ENCODE measurements at regions not wholly inside any gene's neighbourhood (a gene's known extent, or its start where the extent isn't known, plus 50 kb on each side); places are given as distances from the start of the nearest gene placed in this dataset.

GRCh38 chr4:128347930-128348660 lies 60.5 kb upstream of the PGRMC2 start:
- Mint-ChIP-seq H3K4me3 (ENCODE audit: unreplicated experiment) (no peak overlapping the region), H3K36me3 (ENCODE audit: insufficient read depth, unreplicated experiment) (peaks cover 7% of the 10 kb centered on the region), H3K27me3 (ENCODE audit: insufficient read depth, unreplicated experiment) (no peaks in the 10 kb centered on the region), H3K27ac (ENCODE audit: unreplicated experiment) (peak overlapping the region; percentile 62), H3K4me1 (ENCODE audit: low read depth, unreplicated experiment) (peaks cover 23% of the 10 kb centered on the region), H3K9me3 (ENCODE audit: unreplicated experiment) (peaks cover 20% of the 10 kb centered on the region)
- POLR2A ChIA-PET = no interaction called here
- no peak for TF ChIP-seq CTCF (IDR thresholded peaks at IDR 0.05; ENCODE audit: insufficient read depth in 1 of 2, low read depth in 1 of 2, low read length in 1 of 2, severe bottlenecking in 1 of 2, unreplicated experiment in 1 of 2)
- no peaks in the 10 kb centered on the region for H3K27me3 ChIP-seq (replicated peaks; ENCODE audit: control insufficient read depth, insufficient read depth, low read length)
- no peak overlapping the region for H3K4me3 ChIP-seq (ENCODE audit: low read depth, low read length)
- BruUV-seq (replicated peaks) = no TSS peak
- no peak for DNase-seq
- peaks cover 26% of the 10 kb centered on the region for H3K4me1 ChIP-seq
- intact Hi-C loops (cut with micrococcal nuclease; ENCODE audit: unreplicated experiment) = no loop called here
- no peaks in the 10 kb centered on the region for H3K9me3 ChIP-seq
- CTCF ChIA-PET = no interaction called here
- H3K36me3 ChIP-seq (ENCODE audit: control insufficient read depth, insufficient read depth, low read length) = no peaks in the 10 kb centered on the region

DNA sequence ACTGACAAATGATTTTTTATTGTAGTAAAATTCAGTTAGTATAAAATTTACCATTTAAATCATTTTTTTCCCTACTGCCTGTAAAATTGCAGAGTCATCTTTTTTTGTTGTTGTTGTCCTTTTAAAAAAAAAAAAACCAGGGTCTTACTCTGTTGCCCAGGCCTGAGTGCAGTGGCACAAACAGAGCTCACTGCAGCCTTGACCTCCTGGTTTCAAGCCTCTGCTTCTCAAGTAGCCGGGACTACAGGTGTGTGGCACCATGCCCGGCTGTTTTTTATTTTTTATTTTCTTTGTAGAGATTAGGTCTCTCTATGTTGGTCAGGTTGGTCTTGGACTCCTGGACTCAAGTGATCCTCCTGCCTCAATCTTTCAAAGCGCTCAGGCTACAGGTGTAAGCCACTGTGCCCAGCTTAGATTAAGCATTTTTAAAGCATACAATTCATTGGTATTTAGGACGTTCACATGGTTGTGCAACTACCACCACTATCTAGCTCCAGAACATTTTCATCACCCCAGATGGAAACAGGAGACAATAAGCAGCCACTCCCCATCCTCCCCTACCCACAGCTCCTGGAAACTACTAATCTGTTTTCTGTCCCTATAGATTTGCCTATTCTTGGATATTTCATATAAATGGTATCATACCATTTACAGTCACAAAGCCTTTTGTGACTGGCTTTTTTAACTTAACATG lies 59.7 kb upstream of the PGRMC2 start:
- BruUV-seq (replicated peaks) = no TSS peak

More for the DNA sequence above, 59.7 kb upstream of the PGRMC2 start:
- ChIA-PET CTCF (no interaction called here), POLR2A (no interaction called here)
- no peak for TF ChIP-seq CTCF (IDR thresholded peaks at IDR 0.05; ENCODE audit: insufficient read depth in 1 of 2, low read depth in 1 of 2, low read length in 1 of 2, severe bottlenecking in 1 of 2, unreplicated experiment in 1 of 2)
- Histone ChIP-seq H3K4me3 (ENCODE audit: low read depth, low read length) (no peak overlapping the region), H3K36me3 (ENCODE audit: control insufficient read depth, insufficient read depth, low read length) (no peaks in the 10 kb centered on the region), H3K27me3 (replicated peaks; ENCODE audit: control insufficient read depth, insufficient read depth, low read length) (no peaks in the 10 kb centered on the region), H3K4me1 (peaks cover 20% of the 10 kb centered on the region), H3K9me3 (no peaks in the 10 kb centered on the region)
- intact Hi-C loops (cut with micrococcal nuclease; ENCODE audit: unreplicated experiment) = no loop called here
- Mint-ChIP-seq H3K27ac (ENCODE audit: unreplicated experiment) (no peak overlapping the region), H3K27me3 (ENCODE audit: insufficient read depth, unreplicated experiment) (no peaks in the 10 kb centered on the region), H3K4me1 (ENCODE audit: low read depth, unreplicated experiment) (peaks cover 23% of the 10 kb centered on the region), H3K36me3 (ENCODE audit: insufficient read depth, unreplicated experiment) (peaks cover 7% of the 10 kb centered on the region), H3K4me3 (ENCODE audit: unreplicated experiment) (no peak overlapping the region), H3K9me3 (ENCODE audit: unreplicated experiment) (peaks cover 18% of the 10 kb centered on the region)
- DNase-seq = no peak

Measured in Caco-2 (cell line).